Liver (tissue), 8 donors: ENCODE measurements at regions not wholly inside any gene's neighbourhood (a gene's known extent, or its start where the extent isn't known, plus 50 kb on each side); places are given as distances from the start of the nearest gene placed in this dataset.

ENCODE experiments used
- DNase-seq: peaks from one replicate; pipeline ENCODE4 v3.0.0-alpha.2; 2017; ENCODE audit warnings: low spot score
- H3K27ac ChIP-seq, 2 donors: one replicate each; pipeline ENCODE4 v1.7.0; 2013; ENCODE audit warnings: inconsistent platforms in 2 of 2, low read length in 2 of 2, control low read depth in 1 of 2, low read depth in 1 of 2, mild to moderate bottlenecking in 1 of 2
- H3K27me3 ChIP-seq, 4 donors: one replicate each; pipeline versions ENCODE4 v1.6.1 to v1.7.0; 2013; ENCODE audit warnings: low read length in 3 of 4, inconsistent platforms in 1 of 4, mild to moderate bottlenecking in 1 of 4, moderate library complexity in 1 of 4; ENCODE audit not compliant: control insufficient read depth in 4 of 4, insufficient read depth in 4 of 4
- H3K36me3 ChIP-seq, 4 donors: one replicate each; pipeline versions ENCODE4 v1.6.1 to v1.7.0; 2013; ENCODE audit warnings: low read length in 3 of 4, mild to moderate bottlenecking in 3 of 4, low read depth in 1 of 4, moderate library complexity in 1 of 4; ENCODE audit not compliant: control insufficient read depth in 4 of 4, insufficient read depth in 3 of 4
- H3K4me1 ChIP-seq, 4 donors: one replicate each; pipeline versions ENCODE4 v1.6.1 to v1.7.0; 2013; ENCODE audit warnings: low read length in 3 of 4, mild to moderate bottlenecking in 3 of 4, moderate library complexity in 1 of 4; ENCODE audit not compliant: control insufficient read depth in 4 of 4, insufficient read depth in 4 of 4
- H3K4me3 ChIP-seq, 3 donors: one replicate each; pipeline versions ENCODE4 v1.6.1 to v1.7.0; 2013; ENCODE audit warnings: low read length in 3 of 3, control low read depth in 1 of 3, low read depth in 1 of 3, mild to moderate bottlenecking in 1 of 3
- H3K9ac ChIP-seq, 2 donors: one replicate each; pipeline ENCODE4 v1.7.0; 2013; ENCODE audit warnings: low read length in 2 of 2, mild to moderate bottlenecking in 2 of 2, moderate library complexity in 2 of 2, control low read depth in 1 of 2, low read depth in 1 of 2
- H3K9me3 ChIP-seq, 4 donors: one replicate each; pipeline versions ENCODE4 v1.6.1 to v1.7.0; 2013; ENCODE audit warnings: low read length in 3 of 4; ENCODE audit not compliant: control insufficient read depth in 4 of 4
- CTCF ChIP-seq: fragments of 150-350 bp; IDR thresholded peaks from 2 replicates; pipeline ENCODE4 v1.5.1; 2017; ENCODE audit warnings: improper control_type of control experiment, low read depth, low read length; ENCODE audit not compliant: missing input control
- EGR1 ChIP-seq, 2 donors: IDR thresholded peaks; 2 replicates each; pipeline ENCODE4 v1.6.1; 2016 to 2018; ENCODE audit warnings: antibody characterized with exemption in 2 of 2, low read depth in 2 of 2
- FOXA1 ChIP-seq: IDR thresholded peaks from 2 replicates; pipeline ENCODE4 v1.6.1; 2016; ENCODE audit warnings: antibody characterized with exemption
- FOXA2 ChIP-seq: IDR thresholded peaks from 2 replicates; pipeline ENCODE4 v1.6.1; 2016; ENCODE audit warnings: antibody characterized with exemption
- GABPA ChIP-seq, 2 donors: IDR thresholded peaks in 1 of 2; conservative IDR thresholded peaks in 1 of 2; 2 replicates each; pipeline ENCODE4 v1.6.1; 2016; ENCODE audit warnings: antibody characterized with exemption in 2 of 2, mild to moderate bottlenecking in 1 of 2, moderate library complexity in 1 of 2
- HNF4A ChIP-seq, 2 donors: conservative IDR thresholded peaks; 2 replicates each; pipeline ENCODE4 v1.6.1; 2016; ENCODE audit warnings: antibody characterized with exemption in 2 of 2, mild to moderate bottlenecking in 2 of 2
- HNF4G ChIP-seq: IDR thresholded peaks from 2 replicates; pipeline ENCODE4 v1.6.1; 2016; ENCODE audit warnings: antibody characterized with exemption
- JUND ChIP-seq, 2 donors: IDR thresholded peaks; 2 replicates each; pipeline ENCODE4 v1.6.1; 2016; ENCODE audit warnings: antibody characterized with exemption in 2 of 2
- NR2F2 ChIP-seq: IDR thresholded peaks from 2 replicates; pipeline ENCODE4 v1.6.1; 2016; ENCODE audit warnings: antibody characterized with exemption
- RAD21 ChIP-seq, 2 donors: IDR thresholded peaks; 2 replicates each; pipeline ENCODE4 v1.6.1; 2016; ENCODE audit warnings: antibody characterized with exemption in 2 of 2, mild to moderate bottlenecking in 2 of 2
- REST ChIP-seq: IDR thresholded peaks from 2 replicates; pipeline ENCODE4 v1.6.1; 2016; ENCODE audit warnings: antibody characterized with exemption, mild to moderate bottlenecking
- RXRA ChIP-seq, 2 donors: IDR thresholded peaks; 2 replicates each; pipeline ENCODE4 v1.6.1; 2017 to 2018; ENCODE audit warnings: antibody characterized with exemption in 2 of 2, mild to moderate bottlenecking in 1 of 2
- SP1 ChIP-seq: IDR thresholded peaks from 2 replicates; pipeline ENCODE4 v1.6.1; 2018; ENCODE audit warnings: antibody characterized with exemption, mild to moderate bottlenecking
- TAF1 ChIP-seq: conservative IDR thresholded peaks from 2 replicates; pipeline ENCODE4 v1.6.1; 2016; ENCODE audit warnings: antibody characterized with exemption, mild to moderate bottlenecking
- YY1 ChIP-seq: IDR thresholded peaks from 2 replicates; pipeline ENCODE4 v1.6.1; 2016; ENCODE audit warnings: antibody characterized with exemption, mild to moderate bottlenecking
- WGBS: extraction: QIAGEN DNeasy Blood & Tissue Kit; methylation state at CpG from one replicate; pipeline ENCODE4 v1.1.7; 2013; 5-methylcytosine and 5-hydroxymethylcytosine counted together
- TF ChIP-seq, protein P1 (sequence below): IDR thresholded peaks from 2 replicates; pipeline ENCODE4 v1.6.1; 2016; ENCODE audit warnings: antibody characterized with exemption
- TF ChIP-seq, protein P2 (sequence below): IDR thresholded peaks from 2 replicates; pipeline ENCODE4 v1.6.1; 2016; ENCODE audit warnings: antibody characterized with exemption
- donor health status: healthy.
- donor health status: healthy.
- donor health status: healthy.
- donor health status: healthy.
- donor health status: healthy.

GRCh38 chr2:126797622-126798275 is 100.9 kb upstream of the TEX51 start (continued):
- no peak for TF ChIP-seq GABPA (IDR thresholded peaks at IDR 0.05 in 1 of 2, conservative IDR thresholded peaks at IDR 0.05 in 1 of 2)
- no peak for TF ChIP-seq EGR1 (IDR thresholded peaks at IDR 0.05; ENCODE audit: low read depth in 2 of 2)

DNA sequence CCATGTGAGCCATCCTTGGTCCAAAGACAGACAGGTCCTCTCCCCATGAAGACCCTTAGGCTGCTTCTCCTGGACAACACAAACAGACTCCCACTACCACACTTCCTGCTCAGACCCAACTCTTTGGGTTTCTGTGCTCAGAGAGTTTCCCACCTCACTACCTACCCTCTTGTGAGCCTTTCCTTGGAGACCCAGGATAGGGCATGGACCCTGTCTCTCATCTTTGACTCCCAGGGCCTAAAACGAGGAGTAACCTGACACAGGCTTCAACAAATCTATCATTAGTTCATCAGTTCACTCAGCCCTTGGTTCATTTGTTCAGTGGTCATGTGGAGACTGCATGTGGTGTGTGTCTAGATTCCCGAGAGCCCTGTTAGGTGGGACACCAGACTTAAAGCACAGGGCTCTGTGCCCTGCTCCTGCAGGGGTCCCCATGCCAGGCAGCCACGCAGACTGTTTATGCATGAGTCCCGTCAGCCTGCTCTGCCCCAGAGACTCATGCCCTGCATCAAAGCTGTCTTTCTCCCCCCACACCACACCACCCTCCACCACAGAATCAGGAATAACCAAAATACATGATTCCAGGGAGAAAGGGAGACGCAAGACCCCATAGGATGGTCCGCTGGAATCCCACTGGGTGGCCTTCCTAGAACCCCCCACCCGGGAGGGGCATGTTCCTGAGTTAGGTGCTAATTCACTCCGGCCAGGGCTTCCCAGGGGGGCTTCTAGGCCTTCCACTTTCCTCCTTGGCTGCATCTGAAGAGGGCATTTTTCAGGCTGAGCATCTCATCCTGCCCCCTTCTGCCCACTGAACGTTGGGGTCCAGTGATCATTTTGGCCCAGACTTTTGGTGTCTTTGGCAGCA is 100.2 kb upstream of the TEX51 start:
- H3K9me3 ChIP-seq, result no peaks in the 10 kb centered on the region
- WGBS, result 58% methylated on average over 9 of the region's 9 CpGs
- no peak for DNase-seq
- peaks cover 0 to 7% (median 0%) of the 10 kb centered on the region in 4 donors for H3K27me3 ChIP-seq
- no peak overlapping the region for H3K4me3 ChIP-seq
- no peak overlapping the region for H3K9ac ChIP-seq
- no peak overlapping the region for H3K27ac ChIP-seq
- no peaks in the 10 kb centered on the region for H3K4me1 ChIP-seq
- no peaks in the 10 kb centered on the region for H3K36me3 ChIP-seq
- TF ChIP-seq EGR1 (IDR thresholded peaks at IDR 0.05; ENCODE audit: low read depth in 2 of 2) (no peak), RAD21 (IDR thresholded peaks at IDR 0.05) (no peak), TAF1 (no peak), JUND (IDR thresholded peaks at IDR 0.05) (no peak), SP1 (no peak), HNF4G (no peak), CTCF (no peak), RXRA (IDR thresholded peaks at IDR 0.05) (no peak), REST (no peak), NR2F2 (no peak), FOXA1 (no peak), FOXA2 (no peak), YY1 (no peak), HNF4A (conservative IDR thresholded peaks at IDR 0.05) (no peak)
- TF ChIP-seq, protein P1, sequence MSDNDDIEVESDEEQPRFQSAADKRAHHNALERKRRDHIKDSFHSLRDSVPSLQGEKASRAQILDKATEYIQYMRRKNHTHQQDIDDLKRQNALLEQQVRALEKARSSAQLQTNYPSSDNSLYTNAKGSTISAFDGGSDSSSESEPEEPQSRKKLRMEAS, result no peak
- TF ChIP-seq, protein P2, sequence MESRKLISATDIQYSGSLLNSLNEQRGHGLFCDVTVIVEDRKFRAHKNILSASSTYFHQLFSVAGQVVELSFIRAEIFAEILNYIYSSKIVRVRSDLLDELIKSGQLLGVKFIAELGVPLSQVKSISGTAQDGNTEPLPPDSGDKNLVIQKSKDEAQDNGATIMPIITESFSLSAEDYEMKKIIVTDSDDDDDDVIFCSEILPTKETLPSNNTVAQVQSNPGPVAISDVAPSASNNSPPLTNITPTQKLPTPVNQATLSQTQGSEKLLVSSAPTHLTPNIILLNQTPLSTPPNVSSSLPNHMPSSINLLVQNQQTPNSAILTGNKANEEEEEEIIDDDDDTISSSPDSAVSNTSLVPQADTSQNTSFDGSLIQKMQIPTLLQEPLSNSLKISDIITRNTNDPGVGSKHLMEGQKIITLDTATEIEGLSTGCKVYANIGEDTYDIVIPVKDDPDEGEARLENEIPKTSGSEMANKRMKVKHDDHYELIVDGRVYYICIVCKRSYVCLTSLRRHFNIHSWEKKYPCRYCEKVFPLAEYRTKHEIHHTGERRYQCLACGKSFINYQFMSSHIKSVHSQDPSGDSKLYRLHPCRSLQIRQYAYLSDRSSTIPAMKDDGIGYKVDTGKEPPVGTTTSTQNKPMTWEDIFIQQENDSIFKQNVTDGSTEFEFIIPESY, result no peak
